DMS153 treated with DMSO at 0.1 percent for 48 hours (cell line): ENCODE measurements at regions not wholly inside any gene's neighbourhood (a gene's known extent, or its start where the extent isn't known, plus 50 kb on each side); places are given as distances from the start of the nearest gene placed in this dataset.

Experiments used
- DNase-seq: peaks from one replicate; lab custom pipeline; 2025; ENCODE audit not compliant: unreplicated experiment; lab: John Stamatoyannopoulos, UW

GRCh38 chr9:73020877-73021276 is 68.0 kb upstream of the ALDH1A1 start:
- no peak for DNase-seq

- DNase-seq, result no peak
Observed at GRCh38 chr9:73014011-73014410, 61.2 kb upstream of the ALDH1A1 start.

GRCh38 chr9:73011956-73012355 is 59.1 kb upstream of the ALDH1A1 start:
- no peak for DNase-seq

GRCh38 chr9:73011181-73011750 is 58.4 kb upstream of the ALDH1A1 start:
- no peak for DNase-seq

GRCh38 chr9:73009649-73010288 is 56.9 kb upstream of the ALDH1A1 start:
- no peak for DNase-seq

- DNase-seq, result no peak
Observed at GRCh38 chr9:73007966-73008672, 55.3 kb upstream of the ALDH1A1 start.

- DNase-seq, result no peak
Observed at GRCh38 chr9:73006986-73007385, 54.1 kb upstream of the ALDH1A1 start.
